OCI-LY7 (cell line): ENCODE measurements at regions not wholly inside any gene's neighbourhood (a gene's known extent, or its start where the extent isn't known, plus 50 kb on each side); places are given as distances from the start of the nearest gene placed in this dataset.

Experiments
- CTCF ChIP-seq: fragments of 200-600 bp; sonication (generic); conservative IDR thresholded peaks from 2 replicates; pipeline ENCODE4 v1.5.1; 2014; ENCODE audit warnings: mild to moderate bottlenecking, antibody characterized with exemption, low read length, moderate library complexity, mixed read lengths
- EZH2phosphoT487 ChIP-seq: fragments of 200-600 bp; sonication (generic); IDR thresholded peaks from 2 replicates; pipeline ENCODE4 v1.6.1; 2018; ENCODE audit warnings: low read depth, borderline replicate concordance, mild to moderate bottlenecking, mixed run types, antibody characterized with exemption, low read length, moderate library complexity, mixed read lengths

DNA sequence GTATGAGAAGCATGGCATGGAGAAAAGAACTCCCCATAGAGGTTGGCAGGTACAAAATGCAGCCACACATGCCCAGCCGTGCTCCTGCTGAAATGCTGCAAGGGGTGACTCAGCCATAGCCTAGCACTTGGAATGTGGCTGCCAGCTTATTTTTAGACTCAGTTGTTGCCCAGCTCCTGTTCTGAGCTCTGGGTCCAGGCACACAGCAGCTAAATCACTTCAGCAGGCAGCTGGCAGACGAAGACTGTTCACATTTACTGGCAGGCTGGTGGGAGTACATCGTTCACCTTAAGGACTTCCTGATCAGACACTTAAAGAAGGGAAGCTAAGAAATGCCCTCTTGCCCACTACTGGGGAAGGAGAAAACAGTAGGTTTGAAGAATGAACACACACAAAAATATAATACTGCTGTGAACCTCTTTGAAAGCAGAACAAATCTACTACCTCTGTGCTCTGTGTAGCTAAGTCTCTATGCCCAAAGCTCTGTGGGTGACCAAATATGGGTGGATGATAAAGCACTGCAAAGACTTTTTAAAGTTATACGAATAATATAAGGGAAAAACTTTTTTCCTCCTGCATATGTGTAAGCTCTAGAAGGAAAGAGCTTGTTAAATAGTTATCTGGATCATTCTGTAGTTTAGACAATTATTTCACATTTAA is 146.1 kb downstream of the LNPK start:
- TF ChIP-seq CTCF: no peak
- no peak for TF ChIP-seq EZH2phosphoT487
